ENCODE measurements at regions not wholly inside any gene's neighbourhood (a gene's known extent, or its start where the extent isn't known, plus 50 kb on each side); places are given as distances from the start of the nearest gene placed in this dataset.

DNA sequence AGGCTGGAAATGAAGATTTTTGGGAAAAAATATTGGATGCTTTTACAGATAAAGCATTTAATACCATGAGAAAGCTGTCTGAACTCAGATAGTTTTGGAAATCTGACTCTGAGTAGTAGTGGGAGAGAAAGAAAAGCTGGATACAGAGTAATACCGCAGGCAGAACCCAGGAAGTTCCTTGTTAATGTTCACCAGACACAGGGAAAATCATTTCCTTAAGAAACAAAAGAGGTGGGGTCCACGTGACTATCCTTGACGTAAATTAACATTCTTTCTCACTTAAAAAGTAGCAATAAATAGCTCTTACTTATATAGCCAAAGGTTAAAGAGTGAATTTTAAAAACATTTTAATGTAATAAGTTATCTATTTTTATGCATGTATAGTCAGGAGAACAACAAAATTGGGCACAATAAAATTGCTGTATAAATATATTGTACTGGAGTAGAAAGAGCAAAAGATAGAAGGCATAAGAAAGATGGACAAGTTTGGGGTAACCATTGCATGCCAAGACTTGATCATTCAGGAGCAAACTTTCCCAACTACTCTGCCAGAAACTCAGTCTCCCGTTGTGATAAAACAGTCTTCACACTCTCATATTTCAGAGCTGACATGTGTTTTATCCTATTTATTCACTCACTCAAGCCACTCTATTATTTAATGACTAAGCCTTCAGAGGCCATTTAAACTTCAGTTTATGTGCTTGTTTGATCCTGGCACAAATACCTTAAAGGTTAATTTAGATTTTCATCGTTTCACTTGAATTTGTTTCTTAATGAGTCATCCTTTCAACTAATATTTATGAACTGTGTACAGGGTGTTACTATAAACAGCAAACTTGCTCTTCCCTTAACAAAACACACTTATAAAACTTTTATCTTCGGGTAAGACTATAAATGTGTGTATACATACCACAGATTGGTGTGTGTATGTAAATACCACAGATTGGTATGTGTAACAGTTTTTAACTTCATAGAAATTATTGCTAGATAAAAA lies 143.1 kb downstream of the GNAI1 start:
- TF ChIP-seq, protein P1, sequence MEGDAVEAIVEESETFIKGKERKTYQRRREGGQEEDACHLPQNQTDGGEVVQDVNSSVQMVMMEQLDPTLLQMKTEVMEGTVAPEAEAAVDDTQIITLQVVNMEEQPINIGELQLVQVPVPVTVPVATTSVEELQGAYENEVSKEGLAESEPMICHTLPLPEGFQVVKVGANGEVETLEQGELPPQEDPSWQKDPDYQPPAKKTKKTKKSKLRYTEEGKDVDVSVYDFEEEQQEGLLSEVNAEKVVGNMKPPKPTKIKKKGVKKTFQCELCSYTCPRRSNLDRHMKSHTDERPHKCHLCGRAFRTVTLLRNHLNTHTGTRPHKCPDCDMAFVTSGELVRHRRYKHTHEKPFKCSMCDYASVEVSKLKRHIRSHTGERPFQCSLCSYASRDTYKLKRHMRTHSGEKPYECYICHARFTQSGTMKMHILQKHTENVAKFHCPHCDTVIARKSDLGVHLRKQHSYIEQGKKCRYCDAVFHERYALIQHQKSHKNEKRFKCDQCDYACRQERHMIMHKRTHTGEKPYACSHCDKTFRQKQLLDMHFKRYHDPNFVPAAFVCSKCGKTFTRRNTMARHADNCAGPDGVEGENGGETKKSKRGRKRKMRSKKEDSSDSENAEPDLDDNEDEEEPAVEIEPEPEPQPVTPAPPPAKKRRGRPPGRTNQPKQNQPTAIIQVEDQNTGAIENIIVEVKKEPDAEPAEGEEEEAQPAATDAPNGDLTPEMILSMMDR (IDR thresholded peaks at IDR 0.05): no peak
- Mint-ChIP-seq H3K9me3 (no peaks in the 10 kb centered on the region), H3K4me3 (peak overlapping the region; percentile 68), H3K27ac (peak overlapping the region; percentile 83), H3K27me3 (ENCODE audit: insufficient read depth) (no peaks in the 10 kb centered on the region), H3K4me1 (ENCODE audit: low read depth) (peaks cover 59% of the 10 kb centered on the region), H3K36me3 (ENCODE audit: low read depth) (no peaks in the 10 kb centered on the region)
- peak; percentile 65 for DNase-seq
